ENCODE measurements at regions not wholly inside any gene's neighbourhood (a gene's known extent, or its start where the extent isn't known, plus 50 kb on each side); places are given as distances from the start of the nearest gene placed in this dataset.

DNA sequence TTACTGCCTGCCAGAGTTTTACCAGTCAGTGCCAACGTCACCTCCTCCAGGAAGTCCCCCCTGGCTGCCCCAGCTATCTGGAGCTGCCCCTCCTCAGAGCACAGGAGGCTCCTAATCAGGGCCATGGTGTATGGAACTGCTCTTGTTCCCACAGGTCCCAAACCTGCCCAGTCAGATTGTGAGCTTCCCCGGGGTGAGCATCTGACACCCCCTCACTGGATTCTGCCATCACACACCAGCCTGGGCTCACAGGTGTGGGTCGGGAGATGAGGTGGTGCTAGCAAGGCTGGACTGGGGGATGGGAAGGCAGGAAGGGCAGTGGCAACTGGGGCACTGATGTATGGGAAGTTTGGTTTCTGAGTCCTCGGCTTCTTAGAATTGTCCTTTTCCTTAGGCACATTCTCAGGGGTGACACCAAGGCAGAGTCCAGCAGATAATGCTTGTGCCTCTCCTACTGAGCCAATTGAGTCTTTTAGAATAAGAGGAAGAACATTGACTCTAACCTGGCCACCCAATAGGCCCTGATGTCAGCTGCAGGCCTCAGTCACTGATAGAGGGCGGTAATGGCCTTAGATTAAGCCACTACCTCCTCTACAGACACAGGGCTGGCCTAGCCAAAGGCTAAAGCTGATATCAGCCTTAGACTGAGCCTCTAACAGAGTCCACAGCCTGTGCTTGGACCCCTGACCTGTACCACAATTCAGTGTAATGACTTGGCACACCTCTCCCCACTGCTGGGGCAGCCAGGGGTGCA is 107.9 kb downstream of the WSCD1 start:
- no peak for ATAC-seq
- no peak for TF ChIP-seq ZNF70 (CRISPR knock-in tag; IDR thresholded peaks at IDR 0.05)
- TF ChIP-seq TCF4 (CRISPR knock-in tag; IDR thresholded peaks at IDR 0.05; ENCODE audit: borderline replicate concordance) = no peak
- TF ChIP-seq ZFP30 (CRISPR knock-in tag; IDR thresholded peaks at IDR 0.05) = no peak
- no peak for TF ChIP-seq ZFP3 (CRISPR knock-in tag; IDR thresholded peaks at IDR 0.05)
- no peak for TF ChIP-seq POU6F1 (CRISPR knock-in tag; IDR thresholded peaks at IDR 0.05; ENCODE audit: borderline replicate concordance, low read depth)
- TF ChIP-seq CSDC2 (CRISPR knock-in tag; IDR thresholded peaks at IDR 0.05) = no peak
- TF ChIP-seq OSR1 (CRISPR knock-in tag; IDR thresholded peaks at IDR 0.05) = no peak
- TF ChIP-seq PPARA (CRISPR knock-in tag; IDR thresholded peaks at IDR 0.05; ENCODE audit: borderline replicate concordance) = no peak
- no peak for TF ChIP-seq TOX (CRISPR knock-in tag; IDR thresholded peaks at IDR 0.05; ENCODE audit: borderline replicate concordance)
- no peak for TF ChIP-seq ZNF565 (CRISPR knock-in tag; conservative IDR thresholded peaks at IDR 0.05; ENCODE audit: low read depth)
- no peak for TF ChIP-seq CSRNP3 (CRISPR knock-in tag; IDR thresholded peaks at IDR 0.05)
- TF ChIP-seq ZNF8 (CRISPR knock-in tag; IDR thresholded peaks at IDR 0.05) = no peak
- no peak for TF ChIP-seq RARB (CRISPR knock-in tag; IDR thresholded peaks at IDR 0.05)
- no peak for TF ChIP-seq PATZ1 (CRISPR knock-in tag; IDR thresholded peaks at IDR 0.05; ENCODE audit: borderline replicate concordance)
- no peak for TF ChIP-seq ZC3H10 (CRISPR knock-in tag; IDR thresholded peaks at IDR 0.05)
- no peak for TF ChIP-seq GLIS3 (CRISPR knock-in tag; IDR thresholded peaks at IDR 0.05)
- no peak for TF ChIP-seq SNAI2 (CRISPR knock-in tag; IDR thresholded peaks at IDR 0.05)
- no peak for TF ChIP-seq ARNTL (CRISPR knock-in tag; IDR thresholded peaks at IDR 0.05; ENCODE audit: borderline replicate concordance, low read depth)

All from SK-N-SH treated with all-trans-retinoic acid at 6 μM for 48 hours (cell line).